ENCODE measurements at regions not wholly inside any gene's neighbourhood (a gene's known extent, or its start where the extent isn't known, plus 50 kb on each side); places are given as distances from the start of the nearest gene placed in this dataset.
"Not testable (repeated sequence)": the region's sequence is repeated elsewhere in the genome, so short reads cannot be mapped to it uniquely, and the experiment has no call there.

- DNase-seq (ENCODE audit: low spot score): not testable (repeated sequence)
Measured at GRCh38 chr10:131581547-131581946, 270.0 kb upstream of the TCERG1L start.

- no peak for DNase-seq (ENCODE audit: low spot score)
Measured at GRCh38 chr10:131584287-131584686, 272.8 kb upstream of the TCERG1L start.

GRCh38 chr10:131585761-131586160 lies 274.2 kb upstream of the TCERG1L start:
- DNase-seq (ENCODE audit: low spot score): no peak

GRCh38 chr10:131586958-131587357 lies 275.4 kb upstream of the TCERG1L start:
- no peak for DNase-seq (ENCODE audit: low spot score)

- no peak for DNase-seq (ENCODE audit: low spot score)
Measured at GRCh38 chr10:131587976-131588680, 276.6 kb upstream of the TCERG1L start.

GRCh38 chr10:131588704-131589220 lies 277.2 kb upstream of the TCERG1L start:
- DNase-seq (ENCODE audit: low spot score): no peak

GRCh38 chr10:131590567-131590966 lies 279.0 kb upstream of the TCERG1L start:
- DNase-seq (ENCODE audit: low spot score): no peak

GRCh38 chr10:131591936-131592335 lies 280.4 kb upstream of the TCERG1L start:
- no peak for DNase-seq (ENCODE audit: low spot score)

GRCh38 chr10:131609176-131609575 lies 291.6 kb upstream of the PPP2R2D start:
- DNase-seq (ENCODE audit: low spot score): no peak

GRCh38 chr10:131615150-131615549 lies 285.7 kb upstream of the PPP2R2D start:
- no peak for DNase-seq (ENCODE audit: low spot score)

GRCh38 chr10:131616040-131616439 lies 284.8 kb upstream of the PPP2R2D start:
- no peak for DNase-seq (ENCODE audit: low spot score)

GRCh38 chr10:131617113-131617858 lies 283.5 kb upstream of the PPP2R2D start:
- no peak for DNase-seq (ENCODE audit: low spot score)

- DNase-seq (ENCODE audit: low spot score): no peak
Measured at GRCh38 chr10:131618587-131619267, 282.1 kb upstream of the PPP2R2D start.

GRCh38 chr10:131620314-131620713 lies 280.5 kb upstream of the PPP2R2D start:
- DNase-seq (ENCODE audit: low spot score): no peak

GRCh38 chr10:131620904-131621303 lies 279.9 kb upstream of the PPP2R2D start:
- DNase-seq (ENCODE audit: low spot score): no peak

GRCh38 chr10:131621784-131622624 lies 278.8 kb upstream of the PPP2R2D start:
- DNase-seq (ENCODE audit: low spot score): no peak

- DNase-seq (ENCODE audit: low spot score): no peak
Measured at GRCh38 chr10:131625041-131625440, 275.8 kb upstream of the PPP2R2D start.

GRCh38 chr10:131626274-131626673 lies 274.5 kb upstream of the PPP2R2D start:
- no peak for DNase-seq (ENCODE audit: low spot score)

GRCh38 chr10:131629026-131629770 lies 271.6 kb upstream of the PPP2R2D start:
- DNase-seq (ENCODE audit: low spot score): no peak

- DNase-seq (ENCODE audit: low spot score): no peak
Measured at GRCh38 chr10:131630772-131631258, 270.0 kb upstream of the PPP2R2D start.

GRCh38 chr10:131631619-131632018 lies 269.2 kb upstream of the PPP2R2D start:
- DNase-seq (ENCODE audit: low spot score): no peak
